Adrenal gland (tissue), 5 donors: ENCODE measurements at regions not wholly inside any gene's neighbourhood (a gene's known extent, or its start where the extent isn't known, plus 50 kb on each side); places are given as distances from the start of the nearest gene placed in this dataset.

ENCODE experiments used
- CTCF ChIP-seq, 6 experiments: fragments of 450-650 bp in 4 of 6; fragments of 200-600 bp in 2 of 6; sonication (generic) in 1 of 6; IDR thresholded peaks; 1 replicate in 5 of 6; 2 replicates in 1 of 6; pipeline versions ENCODE4 v1.5.1 to v1.8.0; 2016 to 2021; ENCODE audit warnings: antibody characterized with exemption in 6 of 6, mild to moderate bottlenecking in 2 of 6, moderate library complexity in 1 of 6
- POLR2A ChIP-seq, 2 donors: fragments of 450-650 bp; IDR thresholded peaks; one replicate each; pipeline ENCODE4 v1.6.1; 2017; ENCODE audit warnings: antibody characterized with exemption in 2 of 2, mild to moderate bottlenecking in 2 of 2, moderate library complexity in 1 of 2
- donor health status: DM: no; HTN: no; CAD: no.

DNA sequence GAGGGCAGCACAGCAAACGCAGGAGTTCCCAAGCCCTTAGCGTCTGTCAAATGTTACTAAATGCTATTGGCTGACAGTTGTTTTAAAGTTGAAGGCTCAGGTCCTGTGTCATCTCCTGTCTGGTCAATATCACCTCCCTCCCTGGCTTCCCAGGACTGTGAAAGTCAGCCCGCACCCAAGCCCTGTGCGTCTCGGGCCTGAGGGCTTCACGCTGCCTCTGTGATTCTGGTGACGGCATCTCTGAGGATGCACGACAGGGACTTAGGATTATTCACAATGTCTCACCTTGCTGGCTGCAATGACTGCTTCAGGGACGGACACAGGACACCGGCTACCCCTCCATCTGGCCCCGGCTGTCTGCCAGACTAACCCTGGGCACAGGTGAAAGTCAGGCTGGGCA is 415.3 kb downstream of the CTTN start:
- no peak for TF ChIP-seq CTCF (IDR thresholded peaks at IDR 0.05)
- no peak for TF ChIP-seq POLR2A (IDR thresholded peaks at IDR 0.05)
